ENCODE measurements at regions not wholly inside any gene's neighbourhood (a gene's known extent, or its start where the extent isn't known, plus 50 kb on each side); places are given as distances from the start of the nearest gene placed in this dataset.

DNA sequence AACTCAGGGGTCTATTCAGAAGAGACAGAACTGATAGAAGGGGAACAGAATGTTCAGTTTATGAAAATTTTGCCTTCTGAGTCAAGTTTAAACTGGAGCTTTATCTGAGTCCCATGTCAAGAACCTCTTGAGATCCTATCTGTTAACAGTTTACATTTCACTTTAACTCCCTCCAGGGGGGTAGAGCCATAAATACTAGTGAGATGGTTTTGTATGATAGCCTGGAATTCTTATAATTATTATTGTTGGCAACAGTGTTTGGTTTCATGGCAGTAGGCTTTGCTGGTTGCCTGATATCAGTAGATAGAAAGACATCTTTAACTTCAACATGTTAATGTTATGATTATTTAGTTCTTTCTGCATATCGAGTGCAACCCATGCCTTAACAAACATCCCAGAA lies 498.5 kb downstream of the INSC start:
- H3K4me2 ChIP-seq, result no peak overlapping the region
- H3K4me3 ChIP-seq, result no peak overlapping the region
- H3K27me3 ChIP-seq (ENCODE audit: insufficient read depth), result no peaks in the 10 kb centered on the region
- Mint-ChIP-seq H3K36me3 (ENCODE audit: low read depth) (no peaks in the 10 kb centered on the region), H3K27ac (no peak overlapping the region), H3K9me3 (no peaks in the 10 kb centered on the region), H3K4me3 (no peak overlapping the region), H3K27me3 (ENCODE audit: insufficient read depth, low read depth, poor library complexity) (no peaks in the 10 kb centered on the region), H3K4me1 (peaks cover 9% of the 10 kb centered on the region)
- no peaks in the 10 kb centered on the region for H3F3A ChIP-seq (replicated peaks; ENCODE audit: low read depth)
- H3K9me2 ChIP-seq (ENCODE audit: insufficient read depth), result peaks cover 10% of the 10 kb centered on the region
- no peaks in the 10 kb centered on the region for H4K20me1 ChIP-seq (replicated peaks; ENCODE audit: insufficient read depth)
- no peaks in the 10 kb centered on the region for H3K79me2 ChIP-seq (replicated peaks; ENCODE audit: insufficient read depth)
- no peak for TF ChIP-seq EZH2 (IDR thresholded peaks at IDR 0.05; ENCODE audit: low read depth, unreplicated experiment)
- TF ChIP-seq NANOG (IDR thresholded peaks at IDR 0.05; ENCODE audit: borderline replicate concordance), result no peak
- TF ChIP-seq JUNB (IDR thresholded peaks at IDR 0.05; ENCODE audit: unreplicated experiment), result no peak
- no peak for TF ChIP-seq CTCF (conservative IDR thresholded peaks at IDR 0.05; ENCODE audit: low read depth in 2 of 2)
- no peak for TF ChIP-seq ETS1 (IDR thresholded peaks at IDR 0.05)
- no peak for TF ChIP-seq EZH2phosphoT487 (IDR thresholded peaks at IDR 0.05; ENCODE audit: unreplicated experiment)
- no peak for TF ChIP-seq ZNF114 (CRISPR knock-in tag; IDR thresholded peaks at IDR 0.05)
- TF ChIP-seq REST (IDR thresholded peaks at IDR 0.05; ENCODE audit: unreplicated experiment), result no peak
- TF ChIP-seq, protein P1, sequence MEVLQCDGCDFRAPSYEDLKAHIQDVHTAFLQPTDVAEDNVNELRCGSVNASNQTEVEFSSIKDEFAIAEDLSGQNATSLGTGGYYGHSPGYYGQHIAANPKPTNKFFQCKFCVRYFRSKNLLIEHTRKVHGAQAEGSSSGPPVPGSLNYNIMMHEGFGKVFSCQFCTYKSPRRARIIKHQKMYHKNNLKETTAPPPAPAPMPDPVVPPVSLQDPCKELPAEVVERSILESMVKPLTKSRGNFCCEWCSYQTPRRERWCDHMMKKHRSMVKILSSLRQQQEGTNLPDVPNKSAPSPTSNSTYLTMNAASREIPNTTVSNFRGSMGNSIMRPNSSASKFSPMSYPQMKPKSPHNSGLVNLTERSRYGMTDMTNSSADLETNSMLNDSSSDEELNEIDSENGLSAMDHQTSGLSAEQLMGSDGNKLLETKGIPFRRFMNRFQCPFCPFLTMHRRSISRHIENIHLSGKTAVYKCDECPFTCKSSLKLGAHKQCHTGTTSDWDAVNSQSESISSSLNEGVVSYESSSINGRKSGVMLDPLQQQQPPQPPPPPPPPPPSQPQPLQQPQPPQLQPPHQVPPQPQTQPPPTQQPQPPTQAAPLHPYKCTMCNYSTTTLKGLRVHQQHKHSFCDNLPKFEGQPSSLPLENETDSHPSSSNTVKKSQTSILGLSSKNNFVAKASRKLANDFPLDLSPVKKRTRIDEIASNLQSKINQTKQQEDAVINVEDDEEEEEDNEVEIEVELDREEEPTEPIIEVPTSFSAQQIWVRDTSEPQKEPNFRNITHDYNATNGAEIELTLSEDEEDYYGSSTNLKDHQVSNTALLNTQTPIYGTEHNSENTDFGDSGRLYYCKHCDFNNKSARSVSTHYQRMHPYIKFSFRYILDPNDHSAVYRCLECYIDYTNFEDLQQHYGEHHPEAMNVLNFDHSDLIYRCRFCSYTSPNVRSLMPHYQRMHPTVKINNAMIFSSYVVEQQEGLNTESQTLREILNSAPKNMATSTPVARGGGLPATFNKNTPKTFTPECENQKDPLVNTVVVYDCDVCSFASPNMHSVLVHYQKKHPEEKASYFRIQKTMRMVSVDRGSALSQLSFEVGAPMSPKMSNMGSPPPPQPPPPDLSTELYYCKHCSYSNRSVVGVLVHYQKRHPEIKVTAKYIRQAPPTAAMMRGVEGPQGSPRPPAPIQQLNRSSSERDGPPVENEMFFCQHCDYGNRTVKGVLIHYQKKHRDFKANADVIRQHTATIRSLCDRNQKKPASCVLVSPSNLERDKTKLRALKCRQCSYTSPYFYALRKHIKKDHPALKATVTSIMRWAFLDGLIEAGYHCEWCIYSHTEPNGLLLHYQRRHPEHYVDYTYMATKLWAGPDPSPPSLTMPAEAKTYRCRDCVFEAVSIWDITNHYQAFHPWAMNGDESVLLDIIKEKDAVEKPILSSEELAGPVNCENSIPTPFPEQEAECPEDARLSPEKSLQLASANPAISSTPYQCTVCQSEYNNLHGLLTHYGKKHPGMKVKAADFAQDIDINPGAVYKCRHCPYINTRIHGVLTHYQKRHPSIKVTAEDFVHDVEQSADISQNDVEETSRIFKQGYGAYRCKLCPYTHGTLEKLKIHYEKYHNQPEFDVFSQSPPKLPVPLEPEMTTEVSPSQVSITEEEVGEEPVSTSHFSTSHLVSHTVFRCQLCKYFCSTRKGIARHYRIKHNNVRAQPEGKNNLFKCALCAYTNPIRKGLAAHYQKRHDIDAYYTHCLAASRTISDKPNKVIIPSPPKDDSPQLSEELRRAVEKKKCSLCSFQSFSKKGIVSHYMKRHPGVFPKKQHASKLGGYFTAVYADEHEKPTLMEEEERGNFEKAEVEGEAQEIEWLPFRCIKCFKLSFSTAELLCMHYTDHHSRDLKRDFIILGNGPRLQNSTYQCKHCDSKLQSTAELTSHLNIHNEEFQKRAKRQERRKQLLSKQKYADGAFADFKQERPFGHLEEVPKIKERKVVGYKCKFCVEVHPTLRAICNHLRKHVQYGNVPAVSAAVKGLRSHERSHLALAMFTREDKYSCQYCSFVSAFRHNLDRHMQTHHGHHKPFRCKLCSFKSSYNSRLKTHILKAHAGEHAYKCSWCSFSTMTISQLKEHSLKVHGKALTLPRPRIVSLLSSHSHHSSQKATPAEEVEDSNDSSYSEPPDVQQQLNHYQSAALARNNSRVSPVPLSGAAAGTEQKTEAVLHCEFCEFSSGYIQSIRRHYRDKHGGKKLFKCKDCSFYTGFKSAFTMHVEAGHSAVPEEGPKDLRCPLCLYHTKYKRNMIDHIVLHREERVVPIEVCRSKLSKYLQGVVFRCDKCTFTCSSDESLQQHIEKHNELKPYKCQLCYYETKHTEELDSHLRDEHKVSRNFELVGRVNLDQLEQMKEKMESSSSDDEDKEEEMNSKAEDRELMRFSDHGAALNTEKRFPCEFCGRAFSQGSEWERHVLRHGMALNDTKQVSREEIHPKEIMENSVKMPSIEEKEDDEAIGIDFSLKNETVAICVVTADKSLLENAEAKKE (CRISPR knock-in tag; IDR thresholded peaks at IDR 0.05), result no peak
- TF ChIP-seq POLR2AphosphoS5 (IDR thresholded peaks at IDR 0.05; ENCODE audit: low read depth), result no peak
- no peak for TF ChIP-seq STAT1 (IDR thresholded peaks at IDR 0.05; ENCODE audit: unreplicated experiment)
- H2AFZ ChIP-seq, result no peak overlapping the region
- ATAC-seq (no peak), DNase-seq (ENCODE audit: low spot score) (no peak)
- no peak overlapping the region for H3K27ac ChIP-seq (ENCODE audit: low read depth)
- peaks cover 5% of the 10 kb centered on the region for H3K4me1 ChIP-seq (ENCODE audit: insufficient read depth)
- no peaks in the 10 kb centered on the region for H3K36me3 ChIP-seq (ENCODE audit: insufficient read depth)
